GM21367 (cell line): ENCODE measurements at regions not wholly inside any gene's neighbourhood (a gene's known extent, or its start where the extent isn't known, plus 50 kb on each side); places are given as distances from the start of the nearest gene placed in this dataset.
"Not testable (repeated sequence)": the region's sequence is repeated elsewhere in the genome, so short reads cannot be mapped to it uniquely, and the experiment has no call there.

Source experiments
- ATAC-seq: cut with Tn5 transposase; IDR thresholded peaks from one replicate; pipeline ENCODE4 v1.9.1; 2021; ENCODE audit not compliant: unreplicated experiment

DNA sequence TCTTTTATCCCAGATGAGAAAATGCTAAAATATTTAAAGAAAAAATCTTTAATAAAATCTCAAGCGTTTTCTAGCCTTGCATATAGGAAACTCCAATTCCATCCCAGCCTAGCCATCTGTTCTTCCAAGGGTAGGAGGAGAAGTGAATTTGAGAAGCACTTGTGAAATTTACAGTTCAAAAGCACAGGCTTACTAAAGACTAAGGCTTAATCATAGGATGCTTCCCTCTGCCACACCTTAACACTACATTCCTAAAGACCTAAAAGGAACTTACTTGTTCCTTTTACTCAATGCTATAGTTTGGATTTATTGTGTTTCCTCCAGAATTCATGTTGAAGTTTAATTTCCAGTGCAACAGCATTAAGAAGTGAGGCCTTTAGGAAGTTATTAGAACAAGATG, 764.8 kb upstream of the CADM2 start:
- ATAC-seq: no peak

DNA sequence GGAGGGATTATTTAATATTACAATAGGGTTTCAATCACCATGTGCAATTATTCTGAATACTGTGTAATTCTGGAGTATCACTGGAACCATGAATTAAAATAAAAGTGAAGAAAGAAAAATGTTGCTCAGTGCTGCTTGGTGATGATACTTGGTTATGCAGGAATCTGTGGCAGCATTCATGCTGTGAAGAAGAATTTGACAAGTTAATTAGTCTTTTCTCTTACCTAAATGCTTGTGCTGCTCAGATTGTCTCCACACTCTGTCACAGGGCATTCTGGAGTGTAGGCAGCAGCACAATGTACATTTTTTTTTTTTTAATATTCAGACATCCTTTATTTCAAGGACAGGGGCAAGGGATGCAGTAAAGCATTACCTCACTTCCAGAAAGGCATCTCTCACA, 749.3 kb upstream of the CADM2 start:
- ATAC-seq: no peak

DNA sequence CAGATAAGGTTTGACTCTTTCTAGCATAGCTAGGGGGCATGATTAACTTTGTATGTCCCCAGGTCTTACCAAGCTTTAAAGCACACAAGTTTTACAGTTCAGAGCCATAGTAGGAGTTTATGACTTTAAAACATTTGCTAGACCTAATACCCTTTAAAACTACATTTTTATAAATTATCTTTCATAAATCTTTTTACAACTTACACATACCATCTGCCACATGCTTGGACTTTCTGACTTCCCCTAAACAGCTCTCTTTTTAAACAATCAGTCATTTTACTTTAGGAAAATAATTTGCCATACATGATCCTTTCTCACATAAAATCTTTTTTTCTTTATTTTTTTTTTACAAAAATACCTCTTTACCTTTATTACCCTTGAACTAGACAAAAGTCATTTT, 735.3 kb upstream of the CADM2 start:
- no peak for ATAC-seq

DNA sequence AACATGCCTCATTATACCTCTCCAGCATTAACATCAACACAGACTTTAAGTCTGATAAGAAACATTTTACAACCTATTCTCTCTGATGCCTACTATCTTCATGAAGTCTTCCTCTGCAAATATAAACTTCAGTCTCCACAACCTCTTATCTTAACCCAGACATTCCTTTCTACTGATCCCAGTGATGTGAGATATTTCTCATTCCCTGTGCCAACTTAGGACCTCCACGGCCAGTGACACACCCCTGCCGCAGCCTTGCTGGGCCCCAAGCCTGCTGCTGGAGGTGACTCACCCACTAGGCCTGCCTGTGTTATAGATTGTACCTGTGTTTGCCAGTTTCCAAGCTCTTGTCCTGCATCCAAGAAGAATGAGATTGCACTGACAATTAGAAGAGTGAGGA, 734.5 kb upstream of the CADM2 start:
- no peak for ATAC-seq

DNA sequence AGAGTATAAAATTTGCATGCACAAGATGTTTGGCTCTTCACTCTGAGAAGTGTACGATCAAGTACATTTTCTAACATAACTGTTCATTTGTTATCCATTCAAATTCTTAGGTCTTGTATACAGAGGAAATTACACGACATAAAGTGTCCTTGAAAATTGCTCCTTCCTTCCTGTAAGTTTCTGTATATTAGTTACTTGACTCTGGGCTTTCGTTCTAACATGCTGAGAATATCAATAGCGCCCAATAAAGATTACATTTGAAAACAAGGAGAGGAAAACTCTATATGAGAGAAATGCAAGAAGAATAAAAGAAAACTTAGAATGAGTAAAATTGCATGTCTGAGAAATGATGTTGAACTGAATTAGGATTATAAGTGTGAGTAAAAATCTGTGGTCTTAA, 722.5 kb upstream of the CADM2 start:
- ATAC-seq: no peak

DNA sequence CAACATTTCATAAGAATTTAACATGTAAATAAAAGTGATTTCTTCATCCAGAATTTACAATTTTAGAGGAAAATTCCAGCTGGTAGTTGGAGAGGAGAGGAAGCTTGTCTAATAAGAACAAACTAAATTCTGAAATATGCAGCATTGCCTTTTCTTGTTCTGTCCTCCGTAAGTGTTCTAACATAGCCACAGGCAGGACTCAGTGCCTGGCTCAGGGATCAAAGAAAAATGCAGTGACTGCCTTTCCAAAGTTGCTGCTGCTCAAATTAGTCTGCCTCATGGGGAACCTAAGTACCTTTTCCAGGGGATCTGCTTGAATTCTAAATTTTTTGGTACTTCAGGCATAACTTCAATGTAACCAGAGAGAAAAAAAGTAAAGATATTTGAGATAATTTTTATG, 713.0 kb upstream of the CADM2 start:
- ATAC-seq: no peak

DNA sequence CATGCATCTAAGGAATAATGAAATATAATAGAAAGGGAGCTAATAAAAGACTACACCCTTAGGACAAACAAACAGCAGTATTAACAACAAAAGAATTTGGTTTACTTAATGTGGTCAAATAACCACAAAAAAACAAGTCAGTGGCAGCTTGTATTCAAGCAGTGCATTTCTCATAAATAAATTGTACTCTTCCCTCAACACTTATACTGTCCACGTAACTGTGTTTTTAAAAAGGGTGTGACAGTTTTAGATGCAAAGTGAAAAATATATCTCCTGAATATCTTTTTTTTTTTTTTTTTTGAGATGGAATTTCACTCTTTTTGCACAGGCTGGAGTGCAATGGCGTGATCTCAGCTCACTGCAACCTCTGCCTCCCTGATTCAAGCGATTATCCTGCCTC, 698.2 kb upstream of the CADM2 start:
- no peak for ATAC-seq

DNA sequence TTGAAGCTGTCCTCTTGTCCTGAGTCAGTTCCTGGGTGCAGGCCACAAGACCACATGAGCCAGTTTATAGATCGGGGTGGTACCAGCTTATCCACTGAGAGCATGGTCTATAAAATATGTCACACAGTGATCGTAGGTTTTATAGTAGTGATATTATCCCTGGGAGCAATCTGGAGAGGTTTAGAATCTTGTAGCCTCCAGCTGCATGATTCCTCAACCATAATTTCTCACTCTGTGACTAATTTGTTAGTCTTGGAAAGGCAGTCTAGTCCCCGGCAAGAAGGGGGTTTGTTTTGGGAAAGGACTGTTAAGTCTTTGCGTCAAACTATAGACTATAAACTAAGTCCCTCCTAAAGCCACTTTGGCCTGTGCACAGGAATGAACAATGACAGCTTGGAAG, 693.0 kb upstream of the CADM2 start:
- ATAC-seq: no peak

DNA sequence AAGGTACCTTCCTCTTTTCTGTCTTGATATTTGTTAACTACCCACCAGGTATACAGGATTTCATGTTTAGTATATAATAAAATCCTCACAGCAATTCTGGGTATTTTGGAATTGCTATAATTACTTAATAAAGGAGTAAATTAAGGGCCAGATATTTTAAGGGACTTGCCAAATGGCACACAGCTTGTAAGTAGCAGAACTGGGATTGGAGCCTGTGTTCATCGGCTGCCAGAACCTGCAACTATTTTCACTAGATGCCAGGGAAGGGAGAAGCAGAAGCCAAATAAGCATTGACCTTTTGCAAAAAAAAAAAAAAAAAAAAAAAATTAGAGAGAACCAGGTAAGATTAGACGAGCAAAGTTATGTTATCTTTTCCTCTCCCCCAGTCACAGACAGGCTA, 683.3 kb upstream of the CADM2 start:
- ATAC-seq: no peak

DNA sequence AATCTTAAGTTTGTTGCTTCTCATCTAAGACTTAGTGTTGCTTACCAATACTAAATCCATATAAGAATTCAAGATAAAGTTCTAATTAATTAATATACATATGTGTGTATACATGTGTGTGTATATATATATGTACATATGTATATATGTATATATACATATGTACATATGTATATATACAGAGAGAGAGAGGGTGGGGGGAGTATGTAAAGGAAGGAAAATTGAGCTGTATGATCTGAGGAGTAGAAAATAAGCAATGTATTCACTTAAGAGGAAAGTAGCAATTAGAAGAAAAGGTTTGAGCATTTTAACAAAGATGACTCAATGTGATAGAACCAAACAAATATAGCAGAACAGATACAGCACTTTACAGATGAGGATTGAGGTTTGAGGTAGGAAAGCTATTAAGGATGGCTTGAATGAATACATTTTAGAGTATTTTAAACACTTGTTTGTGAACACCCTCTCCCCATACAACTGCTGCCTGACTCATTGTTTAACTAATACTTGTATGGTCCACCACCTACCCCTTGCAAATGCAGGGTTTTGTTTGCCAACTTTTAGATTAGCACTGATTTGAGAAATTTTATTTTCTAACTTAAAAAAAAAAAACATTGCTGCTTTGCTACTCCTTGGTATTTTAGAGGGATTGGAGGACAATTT, 681.1 kb upstream of the CADM2 start:
- ATAC-seq: no peak

DNA sequence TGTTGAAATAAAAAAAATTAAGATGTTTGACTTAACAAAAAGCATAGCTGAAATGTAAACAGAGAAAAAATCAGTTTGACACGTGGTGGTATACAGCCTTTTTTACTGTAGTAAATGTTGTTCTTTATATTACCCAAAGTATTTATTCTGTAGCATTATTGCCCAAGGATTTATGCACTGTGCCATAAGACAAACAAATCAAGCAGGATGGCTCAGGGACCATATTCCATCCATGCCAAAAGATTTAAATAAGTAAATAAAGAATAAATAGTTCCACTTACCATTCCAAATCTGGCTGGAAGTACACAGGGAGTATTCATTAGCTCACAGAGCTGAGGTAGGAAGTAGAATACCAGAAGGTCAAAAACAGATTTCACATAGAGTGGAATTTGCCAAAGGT, 666.7 kb upstream of the CADM2 start:
- ATAC-seq: no peak

DNA sequence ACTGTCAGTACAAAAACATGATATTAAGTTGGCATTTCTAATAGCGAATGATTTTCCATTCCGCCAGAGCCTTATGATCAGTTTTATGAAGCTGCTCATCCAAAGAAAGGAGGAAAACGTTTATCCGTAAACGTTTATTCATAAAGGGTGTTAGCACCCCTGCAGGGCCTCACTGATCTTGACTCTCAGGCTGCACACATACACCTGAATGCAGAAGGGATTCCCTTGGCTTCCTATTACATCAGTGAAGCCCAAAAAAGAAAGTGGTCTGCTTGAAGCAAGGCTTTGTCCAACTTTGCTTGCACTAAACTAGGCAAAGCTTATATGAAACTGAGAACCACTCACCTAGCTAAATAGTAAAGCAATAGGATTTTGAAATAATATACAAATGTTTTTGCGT, 659.5 kb upstream of the CADM2 start:
- no peak for ATAC-seq

DNA sequence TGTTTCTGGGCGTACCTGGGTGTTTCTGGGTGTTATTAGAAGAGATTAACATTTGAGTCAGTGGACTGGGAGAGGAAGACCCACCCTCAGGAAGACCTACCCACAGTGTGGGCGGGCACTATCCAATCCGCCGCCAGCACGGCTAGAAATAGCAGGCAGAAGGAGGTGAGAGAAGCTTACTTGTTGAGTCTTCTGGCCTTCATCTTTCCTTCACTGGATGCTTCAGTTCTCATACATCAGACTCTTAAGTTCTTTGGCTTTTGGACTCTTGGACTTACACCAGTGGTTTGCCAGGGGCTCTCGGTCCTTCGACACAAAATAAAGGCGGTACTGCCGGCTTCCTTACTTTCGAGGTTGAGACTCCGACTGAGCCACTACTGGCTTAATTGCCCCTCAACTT, 654.6 kb upstream of the CADM2 start:
- no peak for ATAC-seq

DNA sequence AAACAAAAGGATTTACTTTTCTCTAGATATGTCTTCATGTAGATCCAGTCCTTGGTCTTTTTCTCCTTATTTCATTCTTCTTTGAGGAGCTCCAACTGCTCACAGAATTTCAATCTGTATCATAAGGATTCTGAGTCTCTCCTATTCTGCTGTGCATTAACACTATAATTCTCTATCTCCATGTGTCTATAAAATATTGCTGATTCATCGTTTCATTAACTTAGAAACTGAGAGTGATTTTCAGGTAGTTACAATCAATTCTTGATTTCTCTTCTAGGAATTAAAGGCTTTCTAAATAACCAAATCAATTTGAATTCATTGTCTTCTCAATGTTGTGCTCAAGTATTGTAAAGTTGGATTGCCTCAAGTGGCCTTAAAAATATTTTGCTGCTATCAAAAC, 651.5 kb upstream of the CADM2 start:
- ATAC-seq: no peak

DNA sequence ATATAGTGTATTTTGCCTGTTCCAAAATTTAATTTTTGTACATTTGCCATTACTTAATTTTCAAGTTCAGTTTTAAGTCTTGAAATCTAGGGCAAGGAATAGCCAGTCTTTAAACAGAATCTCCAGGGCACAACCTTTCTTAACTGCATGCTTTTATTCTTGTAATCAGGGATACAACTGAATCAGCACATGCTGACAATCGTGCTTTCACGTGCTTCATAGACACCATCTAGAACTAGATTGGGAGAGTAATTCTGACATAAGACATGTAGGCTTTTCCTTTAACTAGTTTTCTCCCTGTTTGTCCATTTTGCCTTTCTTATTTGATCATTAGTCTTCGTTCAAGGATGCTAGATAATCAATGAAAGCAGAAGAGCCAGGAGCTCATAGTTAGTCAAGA, 650.4 kb upstream of the CADM2 start:
- no peak for ATAC-seq

DNA sequence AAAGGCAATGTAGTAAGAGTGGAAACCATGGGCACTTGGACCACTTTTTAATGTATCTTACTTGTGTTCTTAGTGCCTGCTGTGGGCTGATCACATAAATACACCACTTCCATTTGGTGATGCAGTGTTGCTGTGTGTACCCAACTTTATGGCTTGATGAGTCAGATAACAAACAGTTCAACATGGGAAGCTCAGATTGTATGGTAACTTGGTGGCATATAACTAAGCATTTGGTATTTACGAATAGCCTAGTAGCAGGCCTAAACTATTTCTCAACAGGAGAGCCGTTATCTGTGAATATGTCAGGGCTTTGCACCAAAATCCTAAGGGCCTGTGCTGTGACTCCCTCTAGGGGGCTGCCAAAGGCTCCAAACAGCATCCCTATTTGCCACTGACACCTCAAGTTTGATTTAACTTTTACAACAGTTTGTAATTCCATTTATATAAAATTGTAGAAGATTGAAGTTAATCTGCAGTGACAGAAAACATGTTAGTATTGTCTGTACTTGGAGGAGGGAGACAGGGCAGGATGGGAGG, 640.4 kb upstream of the CADM2 start:
- no peak for ATAC-seq

DNA sequence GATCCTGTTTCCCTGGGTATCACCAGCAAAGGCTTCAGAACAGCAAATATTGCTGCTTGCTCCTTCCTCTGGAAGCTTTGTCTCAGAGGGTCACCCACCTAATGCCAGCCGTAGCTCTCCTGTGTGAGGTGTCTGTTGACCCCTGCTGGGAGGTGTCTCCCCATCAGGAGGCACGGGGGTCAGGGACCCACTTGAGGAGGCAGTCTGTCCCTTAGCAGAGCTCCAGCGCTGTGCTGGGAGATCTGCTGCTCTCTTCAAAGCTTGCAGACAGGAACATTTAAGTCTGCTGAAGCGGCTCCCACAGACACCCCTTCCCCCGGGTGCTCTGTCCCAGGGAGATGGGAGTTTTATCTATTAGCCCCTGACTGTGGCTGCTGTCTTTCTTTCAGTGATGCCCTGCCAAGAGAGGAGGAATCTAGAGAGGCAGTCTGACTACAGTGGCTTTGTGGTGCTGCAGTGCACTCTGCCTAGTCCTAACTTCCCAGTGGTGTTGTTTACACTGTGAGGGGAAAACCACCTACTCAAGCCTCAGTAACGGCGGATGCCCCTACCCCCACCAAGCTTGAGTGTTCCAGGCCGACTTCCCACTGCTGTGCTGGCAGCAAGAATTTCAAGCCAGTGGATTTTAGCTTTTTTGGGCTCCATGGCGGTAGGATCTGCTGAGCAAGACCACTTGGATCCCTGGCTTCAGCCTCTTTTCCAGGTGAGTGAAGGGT, 593.1 kb upstream of the CADM2 start:
- ATAC-seq: not testable (repeated sequence)
